ENCODE measurements at regions not wholly inside any gene's neighbourhood (a gene's known extent, or its start where the extent isn't known, plus 50 kb on each side); places are given as distances from the start of the nearest gene placed in this dataset.

DNA sequence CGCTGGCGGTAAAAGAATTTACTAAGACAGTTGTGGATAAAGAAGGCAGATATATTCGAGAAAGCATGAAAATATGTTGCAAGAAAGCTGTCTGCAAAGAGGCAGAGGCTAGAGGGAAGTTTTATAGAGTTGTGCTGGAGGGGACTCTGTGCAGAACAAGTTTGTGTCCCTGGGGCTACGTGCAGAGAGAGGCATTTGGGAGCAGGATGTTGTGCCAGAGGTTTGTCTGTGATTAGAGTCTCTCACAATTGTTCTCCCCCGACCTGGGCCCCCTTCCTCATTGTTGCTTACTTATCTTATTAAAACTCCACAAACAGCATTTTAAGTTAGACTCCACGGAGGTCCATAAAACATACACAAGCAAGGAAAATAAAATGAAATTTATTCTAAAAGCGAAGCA, 831.3 kb downstream of the NLGN4X start:
- intact Hi-C loops (cut with DNase I, micrococcal nuclease) = no loop called here
- DNase-seq = no peak
- no peak for ATAC-seq
- TF ChIP-seq, protein P1, sequence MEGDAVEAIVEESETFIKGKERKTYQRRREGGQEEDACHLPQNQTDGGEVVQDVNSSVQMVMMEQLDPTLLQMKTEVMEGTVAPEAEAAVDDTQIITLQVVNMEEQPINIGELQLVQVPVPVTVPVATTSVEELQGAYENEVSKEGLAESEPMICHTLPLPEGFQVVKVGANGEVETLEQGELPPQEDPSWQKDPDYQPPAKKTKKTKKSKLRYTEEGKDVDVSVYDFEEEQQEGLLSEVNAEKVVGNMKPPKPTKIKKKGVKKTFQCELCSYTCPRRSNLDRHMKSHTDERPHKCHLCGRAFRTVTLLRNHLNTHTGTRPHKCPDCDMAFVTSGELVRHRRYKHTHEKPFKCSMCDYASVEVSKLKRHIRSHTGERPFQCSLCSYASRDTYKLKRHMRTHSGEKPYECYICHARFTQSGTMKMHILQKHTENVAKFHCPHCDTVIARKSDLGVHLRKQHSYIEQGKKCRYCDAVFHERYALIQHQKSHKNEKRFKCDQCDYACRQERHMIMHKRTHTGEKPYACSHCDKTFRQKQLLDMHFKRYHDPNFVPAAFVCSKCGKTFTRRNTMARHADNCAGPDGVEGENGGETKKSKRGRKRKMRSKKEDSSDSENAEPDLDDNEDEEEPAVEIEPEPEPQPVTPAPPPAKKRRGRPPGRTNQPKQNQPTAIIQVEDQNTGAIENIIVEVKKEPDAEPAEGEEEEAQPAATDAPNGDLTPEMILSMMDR (IDR thresholded peaks at IDR 0.05) = no peak
- Histone ChIP-seq H3K9me3 (no peaks in the 10 kb centered on the region), H3K4me1 (ENCODE audit: low read depth) (no peaks in the 10 kb centered on the region), H3K36me3 (ENCODE audit: low read depth) (no peaks in the 10 kb centered on the region), H3K4me3 (no peak overlapping the region)

DNA sequence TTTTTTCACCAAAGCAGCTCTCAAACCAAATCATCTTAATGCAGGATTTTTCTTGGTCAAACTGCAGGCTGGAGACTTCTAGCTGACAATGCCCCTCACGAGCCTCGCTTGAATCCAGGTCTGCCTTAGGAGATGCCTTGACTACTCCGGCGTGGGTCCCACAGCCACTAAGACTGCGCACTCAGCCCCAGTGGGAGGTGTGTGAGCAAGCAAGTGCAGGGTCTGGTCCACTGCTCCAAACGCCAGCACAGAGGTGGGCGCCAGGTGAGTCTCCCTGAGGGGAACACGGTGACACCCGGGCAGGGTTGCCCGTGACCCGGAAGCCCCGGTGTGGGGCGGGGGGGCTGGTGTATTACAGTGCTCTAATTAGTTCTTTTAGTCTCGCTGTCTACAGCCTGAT, 838.3 kb downstream of the NLGN4X start:
- no peaks in the 10 kb centered on the region for H3K4me1 ChIP-seq (ENCODE audit: low read depth)
- ATAC-seq = no peak
- no peaks in the 10 kb centered on the region for H3K36me3 ChIP-seq (ENCODE audit: low read depth)

DNA sequence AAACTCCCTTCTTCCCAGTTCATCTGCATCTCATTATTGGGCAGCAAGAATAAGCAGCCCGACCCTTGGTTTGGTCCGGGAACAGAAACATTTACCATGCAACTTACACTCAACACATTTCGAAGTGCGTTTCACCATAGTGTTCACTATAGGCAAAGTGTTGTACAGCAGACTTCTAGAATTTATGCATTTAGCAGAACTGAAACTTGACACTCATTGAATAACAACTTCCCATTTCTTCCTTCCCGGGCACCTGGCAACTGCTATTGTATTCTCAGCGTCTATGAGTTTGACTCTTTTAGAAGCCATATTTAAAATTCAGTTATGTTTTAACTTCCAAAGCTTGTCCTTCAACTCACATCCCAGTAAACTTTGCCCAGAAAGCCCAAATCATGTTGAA, 840.6 kb downstream of the NLGN4X start:
- H3K9me3 ChIP-seq = no peaks in the 10 kb centered on the region
- intact Hi-C loops (cut with DNase I, micrococcal nuclease) = no loop called here
- H3K4me3 ChIP-seq = no peak overlapping the region
- TF ChIP-seq, protein P1 (IDR thresholded peaks at IDR 0.05) = no peak
- H3K36me3 ChIP-seq (ENCODE audit: low read depth) = no peaks in the 10 kb centered on the region
- no peak for ATAC-seq
- no peak for DNase-seq
- H3K4me1 ChIP-seq (ENCODE audit: low read depth) = no peaks in the 10 kb centered on the region

More for the DNA sequence above, 838.3 kb downstream of the NLGN4X start:
- TF ChIP-seq, protein P1 (IDR thresholded peaks at IDR 0.05) = no peak
- no peaks in the 10 kb centered on the region for H3K9me3 ChIP-seq
- intact Hi-C loops (cut with DNase I, micrococcal nuclease) = no loop called here
- no peak overlapping the region for H3K4me3 ChIP-seq
- DNase-seq = no peak

DNA sequence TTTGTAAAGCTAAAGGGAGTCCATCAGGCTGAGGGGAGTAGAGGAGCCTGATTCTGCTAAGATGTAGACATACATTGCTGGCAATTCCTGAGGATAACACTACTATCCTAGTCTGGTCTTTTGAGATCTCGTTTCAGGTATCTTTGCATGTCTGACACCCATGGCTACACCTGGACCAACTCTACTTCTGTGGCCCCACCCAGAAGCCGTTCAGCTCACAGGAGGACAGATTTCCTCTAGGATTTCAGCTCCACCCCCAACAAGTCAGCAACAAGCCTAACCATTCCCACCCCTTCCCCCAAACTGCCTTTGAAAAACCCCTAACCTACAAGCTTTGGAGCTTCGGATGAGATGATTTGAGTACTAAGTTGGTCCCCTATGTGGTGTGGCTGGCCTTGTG, 848.2 kb downstream of the NLGN4X start:
- Histone ChIP-seq H3K9me3 (no peaks in the 10 kb centered on the region), H3K4me3 (no peak overlapping the region), H3K4me1 (ENCODE audit: low read depth) (no peaks in the 10 kb centered on the region), H3K36me3 (ENCODE audit: low read depth) (no peaks in the 10 kb centered on the region)
- TF ChIP-seq, protein P1 (IDR thresholded peaks at IDR 0.05) = no peak
- no peak for DNase-seq
- ATAC-seq = no peak
- intact Hi-C loops (cut with DNase I, micrococcal nuclease) = no loop called here

DNA sequence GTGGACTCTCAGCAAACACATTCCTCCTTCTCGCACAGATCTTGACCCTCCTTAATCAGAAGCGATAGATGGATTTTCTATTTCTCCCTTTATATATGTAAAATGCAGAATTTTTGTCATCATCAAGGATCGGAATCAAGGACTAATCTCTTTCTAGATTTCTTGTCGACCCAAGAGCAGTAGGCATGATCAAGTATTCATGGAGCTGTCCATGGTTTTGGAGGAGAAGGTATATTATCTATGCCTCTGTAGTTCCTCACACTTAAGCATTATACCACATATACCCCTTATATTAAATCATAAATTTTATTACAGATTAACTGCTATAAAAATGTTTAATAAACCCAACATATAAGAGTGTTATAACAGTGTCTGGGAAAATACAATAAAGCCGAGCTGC, 886.8 kb downstream of the NLGN4X start:
- TF ChIP-seq, protein P1 (IDR thresholded peaks at IDR 0.05) = no peak

DNA sequence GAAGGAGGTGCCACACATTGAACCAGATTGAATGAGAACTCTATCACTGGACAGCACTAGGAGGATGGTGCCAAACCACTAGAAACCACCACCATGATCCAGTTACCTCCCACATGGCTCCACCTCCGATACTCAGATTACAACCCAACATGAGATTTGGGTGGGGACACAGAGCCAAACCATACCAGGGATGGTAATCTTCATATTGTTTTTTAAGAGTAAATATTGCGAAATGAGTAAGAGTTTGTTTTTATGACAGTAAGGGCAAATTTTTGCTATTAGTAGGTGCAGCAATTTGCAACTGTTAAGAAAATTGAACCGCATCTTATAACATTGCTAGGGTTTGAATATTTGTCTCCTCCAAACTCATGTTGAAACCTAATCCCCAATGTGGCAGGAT, 891.5 kb downstream of the NLGN4X start:
- TF ChIP-seq, protein P1 (IDR thresholded peaks at IDR 0.05) = no peak

More for the DNA sequence above, 886.8 kb downstream of the NLGN4X start:
- Histone ChIP-seq H3K4me3 (no peak overlapping the region), H3K4me1 (ENCODE audit: low read depth) (no peaks in the 10 kb centered on the region), H3K36me3 (ENCODE audit: low read depth) (no peaks in the 10 kb centered on the region), H3K9me3 (no peaks in the 10 kb centered on the region)
- ATAC-seq (no peak), DNase-seq (no peak)
- intact Hi-C loops (cut with DNase I, micrococcal nuclease) = no loop called here

More for the DNA sequence above, 891.5 kb downstream of the NLGN4X start:
- no peaks in the 10 kb centered on the region for H3K4me1 ChIP-seq (ENCODE audit: low read depth)
- H3K9me3 ChIP-seq = no peaks in the 10 kb centered on the region
- intact Hi-C loops (cut with DNase I, micrococcal nuclease) = no loop called here
- ATAC-seq = no peak
- no peak overlapping the region for H3K4me3 ChIP-seq
- no peak for DNase-seq
- H3K36me3 ChIP-seq (ENCODE audit: low read depth) = no peaks in the 10 kb centered on the region

Measured in mucosa of descending colon (tissue), 3 donors.